Dermis microvascular lymphatic vessel endothelial cell (primary cell): ENCODE measurements at regions not wholly inside any gene's neighbourhood (a gene's known extent, or its start where the extent isn't known, plus 50 kb on each side); places are given as distances from the start of the nearest gene placed in this dataset.
"Not testable (repeated sequence)": the region's sequence is repeated elsewhere in the genome, so short reads cannot be mapped to it uniquely, and the experiment has no call there.

Experiments used
- DNase-seq, 2 donors: peaks; one replicate each; pipeline versions ENCODE4 v3.0.0 to v3.0.0-alpha.2; 2010; ENCODE audit warnings: low read depth in 2 of 2

DNA sequence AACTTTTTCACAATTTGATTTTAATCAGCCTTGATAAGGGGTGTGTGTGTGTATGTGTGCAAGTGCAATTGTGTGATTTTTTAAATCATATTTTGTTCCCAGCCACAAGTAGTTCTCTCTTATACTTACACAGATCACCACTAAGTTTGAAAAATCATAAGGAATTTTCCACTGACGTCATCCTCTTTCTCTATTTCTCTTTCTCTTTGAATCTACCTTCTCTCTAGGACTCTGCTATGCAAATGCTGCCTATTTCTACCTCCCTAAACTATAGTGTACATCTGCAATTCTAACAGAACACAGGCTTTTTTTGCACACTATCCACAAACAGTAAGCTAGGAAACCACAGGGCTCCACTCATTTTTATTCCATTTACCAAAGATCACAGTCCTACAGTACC is 254.6 kb upstream of the CYLC2 start:
- DNase-seq = no peak

DNA sequence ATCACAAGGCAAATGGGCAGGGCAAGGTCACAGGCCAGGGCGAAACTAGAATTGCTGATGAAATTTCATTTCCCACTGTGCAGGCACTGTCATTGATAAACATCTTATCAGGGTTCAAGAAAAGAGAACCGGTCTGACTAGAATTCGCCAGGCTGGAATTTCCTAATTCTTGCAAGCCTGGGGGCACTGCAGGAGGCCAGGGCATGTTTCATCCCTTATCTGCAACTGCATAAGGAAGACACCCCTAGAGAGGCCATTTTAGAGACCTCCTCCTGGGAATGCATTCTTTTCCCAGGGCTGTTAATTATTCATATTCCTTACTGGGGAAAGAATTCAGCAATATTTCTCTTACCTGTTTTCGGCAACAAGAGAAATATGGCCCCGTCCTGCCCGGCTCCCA is 266.2 kb upstream of the CYLC2 start:
- DNase-seq = no peak

DNA sequence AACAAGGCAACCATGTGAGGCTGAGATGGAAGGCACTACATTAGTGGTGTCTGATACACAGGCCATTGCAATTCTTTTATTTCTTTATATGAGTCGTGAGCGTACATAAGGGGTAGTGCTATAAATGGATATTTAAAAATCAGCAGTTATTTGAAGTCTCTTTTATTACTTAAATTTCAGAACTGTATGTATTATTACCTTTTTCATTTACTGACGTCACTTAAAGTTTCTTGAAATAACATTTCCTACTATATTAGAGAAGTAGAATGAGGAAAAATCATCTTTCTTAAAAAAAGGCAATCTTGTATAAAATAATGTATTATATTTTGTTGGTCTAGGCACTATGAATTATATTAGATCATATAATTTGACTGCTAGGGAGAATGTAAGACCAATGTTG is 280.9 kb upstream of the CYLC2 start:
- DNase-seq = no peak

DNA sequence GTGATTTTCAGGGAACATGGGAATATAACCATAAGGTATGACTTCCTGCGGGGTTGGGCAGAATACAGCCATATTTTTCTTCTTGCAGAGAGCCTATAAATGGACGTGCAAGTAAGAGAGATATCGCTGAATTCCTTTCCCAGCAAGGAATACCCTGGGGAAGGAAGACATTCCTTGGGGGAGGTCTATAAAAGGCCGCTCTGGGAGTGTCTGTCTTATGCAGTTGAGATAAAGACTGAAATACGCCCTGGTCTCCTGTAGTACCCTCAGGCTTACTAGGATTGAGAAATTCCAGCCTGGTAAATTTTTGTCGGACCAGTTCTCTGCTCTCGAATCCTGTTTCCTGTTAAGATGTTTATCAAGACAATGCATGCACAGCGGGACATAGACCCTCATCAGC is 282.2 kb upstream of the CYLC2 start:
- not testable (repeated sequence) for DNase-seq

DNA sequence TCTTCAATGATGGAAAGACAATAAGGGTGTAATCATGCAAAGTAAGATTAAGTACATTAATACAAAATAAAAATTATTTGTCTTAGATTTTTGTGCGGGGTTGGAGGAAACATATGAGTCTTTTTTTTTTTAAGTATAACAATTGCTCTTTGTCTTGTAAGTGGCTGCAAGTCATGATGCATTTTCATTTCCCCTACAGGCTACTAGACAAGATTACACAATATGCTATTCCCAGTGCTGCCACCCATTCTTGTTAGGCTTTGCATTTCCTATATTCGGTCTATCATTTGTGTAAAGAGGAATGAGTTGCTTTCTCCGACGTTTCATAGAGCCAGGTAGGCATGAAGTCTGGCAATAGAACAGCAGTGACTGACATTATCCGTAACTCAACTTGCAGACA is 294.2 kb upstream of the CYLC2 start:
- no peak for DNase-seq

DNA sequence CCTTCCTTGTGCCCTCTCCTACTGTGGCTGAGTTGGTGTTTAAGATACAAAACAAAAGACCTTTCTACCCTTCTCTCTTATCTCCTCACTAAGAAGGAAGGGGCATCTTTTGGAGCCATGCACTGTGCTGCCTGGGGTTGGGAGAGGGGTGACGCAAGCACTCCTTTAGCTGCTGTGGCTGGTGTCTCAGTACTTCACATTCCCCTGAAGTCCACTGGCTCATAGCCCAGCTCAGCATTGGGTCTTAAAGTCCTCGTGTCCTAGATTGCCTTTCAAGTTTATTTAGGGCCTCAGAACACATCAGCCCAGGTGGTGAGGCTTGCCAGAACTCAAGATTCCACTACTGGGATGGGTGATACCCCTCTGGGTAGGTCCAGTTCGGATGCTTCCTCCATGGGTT is 325.9 kb upstream of the CYLC2 start:
- no peak for DNase-seq

- no peak for DNase-seq
Measured at GRCh38 chr9:102652471-102652870, 342.7 kb upstream of the CYLC2 start.

- no peak for DNase-seq
Measured at GRCh38 chr9:102650896-102651295, 344.2 kb upstream of the CYLC2 start.

- no peak for DNase-seq
Measured at GRCh38 chr9:102642651-102643050, 352.5 kb upstream of the CYLC2 start.

DNA sequence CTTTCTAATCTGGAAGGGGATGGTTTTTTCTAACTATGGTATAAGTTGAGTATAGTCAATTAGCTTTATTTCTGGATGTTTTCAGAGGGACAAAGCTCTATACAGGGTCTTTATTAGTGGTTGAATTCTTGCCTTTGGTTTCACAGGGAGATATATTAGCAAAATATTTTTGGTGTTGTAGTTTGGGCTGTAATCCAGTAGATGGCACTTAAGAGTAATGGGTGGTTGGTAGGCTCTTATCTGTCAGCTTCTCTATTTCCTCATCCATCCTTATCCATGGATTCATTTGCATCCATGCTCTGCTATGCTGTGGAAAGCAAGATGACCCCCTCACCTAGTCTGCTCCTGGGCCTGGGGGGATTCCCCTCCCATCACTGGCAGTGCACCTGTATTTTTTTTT is 363.6 kb upstream of the CYLC2 start:
- peak in 1 of 2 donors; percentile 2 for DNase-seq

DNA sequence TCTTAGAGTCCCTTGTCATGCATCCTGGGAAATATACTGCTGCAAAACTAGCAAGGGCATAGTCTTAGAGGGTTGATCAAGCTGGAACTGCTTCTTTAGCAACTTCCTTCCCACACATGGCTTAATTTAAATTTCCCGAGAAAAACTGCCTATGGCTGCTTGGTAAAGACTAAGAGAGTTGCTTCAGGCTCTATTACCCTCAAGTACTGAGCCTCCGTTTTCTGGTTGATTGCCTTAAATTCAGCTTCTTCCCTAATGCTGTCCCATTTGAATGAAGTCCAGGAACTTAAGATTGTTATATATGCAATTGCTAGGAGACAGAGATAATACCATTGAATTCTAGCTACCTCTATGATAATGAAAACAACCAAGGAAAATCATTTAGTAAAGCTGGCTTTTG is 385.7 kb upstream of the CYLC2 start:
- DNase-seq = no peak

DNA sequence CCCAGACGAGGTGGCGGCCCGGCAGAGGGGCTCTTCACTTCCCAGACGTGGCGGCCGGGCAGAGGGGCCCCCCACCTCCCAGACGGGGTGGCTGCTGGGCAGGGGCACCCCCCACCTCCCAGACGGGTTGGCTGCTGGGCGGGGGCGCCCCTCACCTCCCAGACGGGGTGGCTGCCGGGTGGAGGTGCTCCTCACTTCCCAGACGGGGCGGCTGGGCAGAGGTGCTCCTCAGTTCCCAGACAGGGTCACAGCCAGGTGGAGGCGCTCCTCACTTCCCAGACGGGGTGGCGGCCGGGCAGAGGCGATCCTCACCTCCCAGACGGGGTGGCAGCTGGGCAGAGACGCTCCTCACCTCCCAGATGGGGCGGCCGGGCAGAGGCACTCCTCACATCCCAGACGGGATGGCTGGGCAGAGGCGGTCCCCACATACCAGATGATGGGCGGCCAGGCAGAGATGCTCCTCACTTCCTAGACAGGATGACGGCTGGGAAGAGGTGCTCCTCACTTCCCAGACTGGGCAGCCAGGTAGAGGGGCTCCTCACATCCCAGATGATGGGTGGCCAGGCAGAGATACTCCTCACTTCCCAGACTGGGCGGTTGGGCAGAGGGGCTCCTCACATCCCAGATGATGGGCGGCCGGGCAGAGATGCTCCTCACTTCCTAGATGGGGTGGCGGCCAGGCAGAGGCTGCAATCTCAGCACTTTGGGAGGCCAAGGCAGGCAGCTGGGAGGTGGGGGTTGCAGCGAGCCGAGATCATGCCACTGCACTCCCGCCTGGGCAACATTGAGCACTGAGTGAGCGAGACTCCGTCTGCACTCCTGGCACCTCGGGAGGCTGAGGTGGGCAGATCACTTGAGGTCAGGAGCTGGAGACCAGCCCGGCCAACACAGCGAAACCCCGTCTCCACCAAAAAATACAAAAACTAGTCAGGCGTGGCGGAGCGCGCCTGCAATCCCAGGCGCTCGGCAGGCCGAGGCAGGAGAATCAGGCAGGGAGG is 391.6 kb upstream of the CYLC2 start:
- DNase-seq = not testable (repeated sequence)

- no peak for DNase-seq
Measured at GRCh38 chr9:102594241-102594640, 400.9 kb upstream of the CYLC2 start.

- no peak for DNase-seq
Measured at GRCh38 chr9:102587281-102587680, 407.9 kb upstream of the CYLC2 start.

- no peak for DNase-seq
Measured at GRCh38 chr9:102569436-102569835, 425.7 kb upstream of the CYLC2 start.

GRCh38 chr9:102551346-102551745 is 443.8 kb upstream of the CYLC2 start:
- DNase-seq = no peak

- DNase-seq = no peak
Measured at GRCh38 chr9:102550886-102551285, 444.2 kb upstream of the CYLC2 start.

- DNase-seq = no peak
Measured at GRCh38 chr9:102550266-102550665, 444.9 kb upstream of the CYLC2 start.

- no peak for DNase-seq
Measured at GRCh38 chr9:102534031-102534430, 461.1 kb upstream of the CYLC2 start.

- no peak for DNase-seq
Measured at GRCh38 chr9:102521097-102521755, 473.9 kb upstream of the CYLC2 start.

DNA sequence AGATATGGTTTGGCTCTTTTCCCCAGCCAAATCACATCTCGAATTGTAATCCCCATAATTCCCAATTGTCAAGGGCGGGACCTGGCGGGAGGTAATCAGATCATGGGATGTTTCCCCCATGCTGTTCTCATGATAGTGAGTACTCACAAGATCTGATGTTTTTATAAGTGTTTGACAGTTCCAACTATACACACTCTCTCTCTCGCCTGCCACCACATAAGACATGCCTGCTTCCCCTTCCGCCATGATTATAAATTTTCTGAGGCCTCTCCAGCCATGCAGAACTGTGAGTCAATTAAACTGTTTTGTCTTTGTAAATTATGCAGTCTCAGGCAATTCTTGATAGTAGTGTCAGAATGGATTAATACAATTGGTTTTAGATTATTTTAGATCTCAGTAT is 475.7 kb upstream of the CYLC2 start:
- DNase-seq = no peak

- DNase-seq = no peak
Measured at GRCh38 chr9:102518324-102518723, 476.8 kb upstream of the CYLC2 start.

- DNase-seq = no peak
Measured at GRCh38 chr9:102514541-102514940, 480.6 kb upstream of the CYLC2 start.
